ENCODE measurements at regions not wholly inside any gene's neighbourhood (a gene's known extent, or its start where the extent isn't known, plus 50 kb on each side); places are given as distances from the start of the nearest gene placed in this dataset.

- no peak for TF ChIP-seq CTCF (conservative IDR thresholded peaks at IDR 0.05)
- TF ChIP-seq ZFX (IDR thresholded peaks at IDR 0.05): no peak
Measured at GRCh38 chr3:110062716-110063115, 725.4 kb upstream of the DPPA4 start.
